GM21825 (cell line): ENCODE measurements at regions not wholly inside any gene's neighbourhood (a gene's known extent, or its start where the extent isn't known, plus 50 kb on each side); places are given as distances from the start of the nearest gene placed in this dataset.

Experiments
- ATAC-seq: cut with Tn5 transposase; IDR thresholded peaks from one replicate; pipeline ENCODE4 v1.9.1; 2021; ENCODE audit warnings: mild to moderate bottlenecking, moderate library complexity; ENCODE audit not compliant: unreplicated experiment

DNA sequence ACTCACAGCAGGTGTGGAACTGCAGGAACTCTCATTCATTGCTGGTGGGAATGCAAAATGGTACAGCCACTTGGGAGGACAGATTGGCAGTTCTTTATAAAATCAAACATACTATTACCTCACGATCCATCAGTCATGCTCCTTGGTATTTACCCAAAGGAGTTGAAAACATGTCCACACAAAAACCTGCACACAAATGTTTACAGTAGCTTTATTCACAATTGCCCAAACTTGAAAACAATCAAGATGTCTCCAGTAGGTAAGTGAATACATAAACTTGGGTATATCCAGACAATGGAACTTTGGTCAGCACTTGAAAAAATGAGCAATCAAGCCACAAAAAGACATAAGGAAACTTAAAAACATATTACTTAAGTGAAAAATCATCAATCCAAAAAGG, 215.5 kb downstream of the IRX1 start:
- ATAC-seq: no peak

DNA sequence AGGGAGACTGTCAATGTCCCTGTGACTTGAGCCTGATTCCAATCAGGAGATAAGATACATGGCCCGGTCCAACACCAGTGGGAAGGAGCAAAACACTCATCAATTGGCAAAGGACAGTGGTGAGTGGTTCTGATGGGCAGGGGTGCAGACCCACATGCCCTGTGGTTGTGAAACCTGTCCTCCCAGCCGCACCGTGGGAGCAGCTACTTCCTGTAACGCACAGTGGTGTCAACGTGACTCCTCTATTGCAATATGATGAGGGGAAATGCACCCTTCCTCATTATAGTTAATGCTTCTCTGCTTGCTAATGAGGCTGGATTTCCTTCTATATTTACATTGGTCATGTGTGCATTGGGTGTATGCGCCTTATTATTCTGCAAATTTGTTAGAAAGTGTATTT, 223.0 kb downstream of the IRX1 start:
- no peak for ATAC-seq

DNA sequence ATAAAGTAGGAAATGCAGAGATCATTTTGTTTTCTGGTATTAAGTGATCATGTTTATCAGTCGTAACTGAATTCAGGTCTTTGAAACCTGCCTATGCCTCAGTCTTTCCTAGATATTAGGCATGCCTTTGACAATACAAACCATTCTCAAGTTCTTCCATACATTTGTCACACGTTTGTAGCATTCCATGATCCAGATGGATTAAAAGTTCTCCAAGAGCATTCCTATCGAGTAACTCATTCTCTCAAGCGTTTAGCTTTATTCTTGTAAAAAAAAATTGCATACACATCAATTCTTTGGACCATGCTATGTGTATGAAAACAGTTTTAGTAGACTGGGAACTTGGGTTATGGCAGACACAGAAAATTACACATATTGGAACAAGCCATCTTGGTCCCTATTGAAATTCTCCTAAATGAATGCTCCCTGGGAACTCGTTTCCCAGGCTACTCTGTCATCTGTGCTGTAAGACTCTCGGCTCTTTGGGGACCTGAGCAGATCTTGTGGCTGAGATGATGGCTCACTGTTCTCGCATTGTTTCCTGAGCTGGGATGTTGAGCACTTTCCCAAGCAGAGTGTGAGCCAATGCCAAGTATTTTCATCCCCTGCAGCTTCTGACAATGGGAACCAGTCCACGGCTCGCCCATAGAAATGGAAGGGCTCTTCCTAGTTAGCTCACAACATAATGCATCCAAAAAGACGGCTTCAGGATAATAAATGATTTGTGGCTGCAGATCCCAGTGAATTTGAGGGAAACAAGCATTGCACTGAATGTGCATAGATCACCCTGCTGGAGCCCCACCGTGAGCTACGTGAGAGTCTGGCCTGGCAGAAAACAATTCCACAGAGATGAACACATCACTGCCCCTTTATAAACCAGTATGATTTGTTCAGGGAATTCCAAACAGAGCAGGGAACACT, 230.2 kb downstream of the IRX1 start:
- ATAC-seq: no peak

DNA sequence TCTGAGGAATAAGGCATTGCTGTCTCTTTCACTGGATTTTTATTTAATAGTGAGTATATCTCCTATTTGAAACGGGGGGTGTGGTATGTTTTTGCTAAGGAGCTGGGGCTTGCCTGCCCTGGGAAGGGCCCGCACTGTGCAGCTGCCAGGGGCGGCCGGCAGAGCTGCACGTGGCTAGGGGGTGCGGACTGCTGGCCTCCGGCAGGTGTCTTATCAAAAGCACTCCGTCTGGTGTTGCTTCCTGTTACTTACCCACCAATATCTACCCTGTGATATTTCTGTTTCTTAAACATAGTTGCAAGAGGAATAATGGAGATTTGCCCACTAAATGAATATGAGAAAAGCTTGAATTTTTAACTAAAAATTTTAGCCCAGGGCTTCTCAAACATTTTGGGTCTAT, 232.0 kb downstream of the IRX1 start:
- no peak for ATAC-seq

DNA sequence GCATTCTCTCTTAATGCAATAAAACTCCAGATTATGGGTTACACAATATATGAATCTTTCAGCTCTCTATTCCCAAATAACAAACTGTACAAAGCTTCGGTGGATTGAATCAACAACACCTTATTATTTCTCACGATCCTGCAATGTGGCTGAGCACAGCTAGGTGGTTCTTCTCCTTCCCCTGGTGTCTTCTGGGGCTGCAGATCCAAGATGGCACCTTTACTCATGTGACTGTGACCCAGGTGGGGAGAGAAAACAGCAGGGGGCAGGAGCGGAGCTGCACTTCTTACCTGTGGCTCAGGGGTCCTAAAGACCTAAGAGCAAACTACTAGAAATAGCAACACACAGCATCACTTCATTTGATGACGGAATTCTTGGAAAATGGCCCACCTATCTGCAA, 233.1 kb downstream of the IRX1 start:
- no peak for ATAC-seq

DNA sequence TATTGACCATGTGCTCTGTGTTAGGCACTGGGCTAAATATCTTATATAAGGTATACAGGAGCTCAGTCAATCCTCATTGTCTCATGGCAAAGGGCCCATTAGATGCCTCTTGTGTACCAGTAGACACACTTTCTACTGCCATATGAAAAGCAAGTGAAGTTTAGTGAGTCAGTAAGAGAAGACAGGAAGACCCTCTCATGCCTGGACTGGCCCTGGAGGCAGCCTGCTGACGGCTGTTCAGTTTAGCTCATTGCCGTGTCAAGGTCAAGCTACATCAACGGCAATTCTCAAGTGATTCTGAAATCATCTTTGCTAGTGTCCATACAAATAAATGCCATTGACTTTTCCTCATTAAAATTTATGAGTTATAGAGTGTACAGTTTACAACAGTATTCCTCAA, 237.9 kb downstream of the IRX1 start:
- ATAC-seq: no peak

DNA sequence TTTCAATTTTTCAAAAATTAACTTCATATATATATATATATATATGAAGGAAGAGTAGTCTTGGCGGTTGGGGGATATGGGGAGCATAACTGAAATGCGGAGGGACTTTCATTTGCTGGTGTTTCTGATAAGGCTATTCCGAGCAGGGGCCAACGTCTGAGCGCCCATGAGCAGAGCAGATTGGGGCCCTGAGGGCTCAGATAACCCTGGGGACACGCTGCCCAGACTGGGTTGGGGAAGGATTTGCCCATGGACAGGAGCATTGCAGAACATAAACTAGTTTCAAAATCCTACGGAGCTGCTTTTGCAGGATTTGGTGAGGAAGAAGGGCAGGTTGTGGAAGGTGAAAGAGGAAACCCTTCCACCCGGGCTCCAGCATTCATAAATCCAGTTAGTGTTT, 240.2 kb downstream of the IRX1 start:
- no peak for ATAC-seq

DNA sequence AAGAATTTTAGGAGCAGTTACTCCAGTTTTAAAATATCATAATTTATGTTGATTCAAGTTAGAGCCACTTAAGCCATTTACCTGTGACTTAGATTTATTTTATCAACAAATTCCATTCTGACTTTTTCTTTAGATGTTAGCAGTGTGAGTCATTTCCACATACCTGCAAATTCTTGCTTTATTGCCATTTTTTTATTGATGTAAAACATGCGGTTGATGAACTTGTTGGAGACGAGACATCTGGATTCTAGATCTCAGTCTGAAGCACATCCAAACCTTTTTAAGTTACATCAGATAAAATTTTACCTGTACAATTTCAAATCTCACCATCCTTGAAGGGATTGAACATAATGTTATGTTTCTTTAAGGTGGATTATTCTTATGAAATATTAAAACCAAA, 240.9 kb downstream of the IRX1 start:
- ATAC-seq: no peak

DNA sequence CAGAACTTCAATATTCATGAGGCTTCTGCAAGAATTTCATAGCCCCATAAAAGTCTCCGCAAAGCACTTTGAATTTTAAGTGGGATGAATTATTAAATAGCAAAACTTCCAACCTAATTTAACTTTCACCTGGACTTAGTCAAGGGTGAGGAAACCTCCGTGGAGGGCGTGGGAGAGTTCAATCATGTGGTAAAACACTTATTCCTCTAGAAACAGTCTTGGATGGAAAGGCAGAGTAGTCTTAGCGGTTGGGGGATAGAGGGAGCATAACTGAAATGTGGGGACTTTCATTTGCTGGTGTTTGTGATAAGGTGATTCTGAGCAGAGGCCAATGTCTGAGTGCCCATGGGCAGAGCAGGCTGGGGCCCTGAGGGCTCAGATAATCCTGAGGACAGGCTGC, 241.9 kb downstream of the IRX1 start:
- ATAC-seq: no peak

DNA sequence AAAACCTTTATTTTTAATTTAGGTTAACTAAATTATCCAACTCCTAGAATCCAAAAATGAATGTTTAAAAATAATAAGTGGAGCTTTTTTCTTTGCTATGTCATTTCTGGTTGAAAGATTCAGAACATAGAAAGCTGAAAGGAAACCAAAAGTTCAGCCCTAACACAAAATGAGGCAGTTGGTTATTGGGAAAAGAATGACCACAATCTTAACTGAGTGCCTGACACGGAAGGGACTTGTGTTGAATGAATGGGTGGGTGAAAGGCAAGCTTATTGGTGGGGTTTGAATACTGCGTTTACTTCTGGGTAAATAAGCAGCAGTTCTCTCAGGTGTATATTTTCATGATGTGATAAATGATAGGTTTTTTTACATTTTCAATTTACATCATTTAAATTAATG, 243.5 kb downstream of the IRX1 start:
- ATAC-seq: no peak

DNA sequence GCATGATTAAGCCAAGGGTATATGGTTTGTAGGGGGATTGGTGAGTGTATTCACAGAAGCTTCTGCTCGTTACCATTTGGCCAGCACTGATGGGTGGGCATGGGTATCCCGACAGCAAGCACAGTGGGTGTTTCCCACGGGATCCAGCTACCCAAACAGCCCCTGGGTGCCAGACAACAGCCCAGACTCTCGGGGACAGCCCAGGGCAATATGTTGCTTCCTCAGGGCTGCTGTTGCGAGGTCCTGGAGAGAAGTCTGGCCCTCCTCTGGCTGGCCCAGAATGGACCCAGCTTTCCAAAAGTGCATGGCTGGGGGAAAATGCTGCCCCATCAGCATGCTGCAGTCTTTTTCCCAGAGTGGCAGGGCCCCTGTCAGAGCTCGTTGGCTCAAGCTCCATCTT, 247.0 kb downstream of the IRX1 start:
- ATAC-seq: no peak

DNA sequence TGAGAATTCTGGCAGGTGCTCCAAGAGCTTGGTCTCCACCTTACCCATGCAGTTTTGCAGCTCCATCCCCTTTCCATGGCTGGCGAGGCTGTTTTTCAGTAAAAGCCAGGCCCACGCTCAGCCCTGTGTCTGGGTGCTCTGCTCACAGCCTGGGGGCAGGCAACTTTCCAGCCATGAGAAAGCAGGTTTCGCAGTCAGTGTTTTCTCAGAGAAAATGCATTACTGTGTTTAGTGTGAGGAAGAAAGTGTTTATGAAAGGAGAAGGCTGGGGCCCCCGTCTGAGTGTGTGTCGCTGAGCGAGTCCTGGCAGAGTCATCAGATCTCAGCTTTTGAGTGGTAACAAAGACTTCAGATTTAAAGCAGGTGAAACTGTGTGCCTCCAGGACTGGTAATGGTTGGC, 248.1 kb downstream of the IRX1 start:
- no peak for ATAC-seq

DNA sequence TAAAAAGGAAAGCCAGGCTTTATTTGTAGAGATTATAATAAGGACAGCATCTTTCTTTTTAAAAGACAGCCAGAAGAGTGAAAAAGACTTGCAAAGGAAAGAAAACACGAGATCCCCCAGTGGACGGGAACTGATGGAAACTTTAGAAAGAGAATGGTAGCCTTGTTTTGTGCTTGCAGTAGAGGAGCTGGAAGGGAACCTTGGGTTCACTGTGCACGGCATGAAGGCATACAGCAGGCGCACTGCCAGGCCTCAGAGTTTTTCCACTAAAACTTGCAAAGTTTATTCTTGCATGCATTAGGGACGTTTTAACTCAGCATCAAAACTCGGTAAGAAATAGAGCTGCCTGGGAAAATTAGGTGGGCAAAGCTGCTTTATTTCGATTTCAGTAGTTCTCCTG, 248.6 kb downstream of the IRX1 start:
- ATAC-seq: no peak

DNA sequence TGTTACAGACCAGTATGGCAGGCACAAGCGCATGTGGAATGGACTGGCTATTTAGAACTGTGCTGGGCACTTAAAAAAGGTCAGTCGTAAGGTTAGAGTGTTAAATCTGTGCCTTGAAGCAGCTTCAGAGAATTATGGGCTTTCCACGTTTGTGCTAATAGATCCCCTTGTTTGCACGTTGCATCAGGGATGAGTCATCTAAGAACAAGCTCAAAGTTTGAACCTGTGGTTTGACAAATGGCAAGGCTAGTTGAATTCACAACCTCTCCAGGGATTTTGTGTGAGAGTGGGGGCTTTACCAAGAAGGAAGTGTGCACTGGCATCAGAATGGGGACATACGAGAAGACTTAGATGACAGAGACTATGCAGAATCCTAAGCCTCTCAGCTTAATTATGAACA, 249.6 kb downstream of the IRX1 start:
- ATAC-seq: no peak

DNA sequence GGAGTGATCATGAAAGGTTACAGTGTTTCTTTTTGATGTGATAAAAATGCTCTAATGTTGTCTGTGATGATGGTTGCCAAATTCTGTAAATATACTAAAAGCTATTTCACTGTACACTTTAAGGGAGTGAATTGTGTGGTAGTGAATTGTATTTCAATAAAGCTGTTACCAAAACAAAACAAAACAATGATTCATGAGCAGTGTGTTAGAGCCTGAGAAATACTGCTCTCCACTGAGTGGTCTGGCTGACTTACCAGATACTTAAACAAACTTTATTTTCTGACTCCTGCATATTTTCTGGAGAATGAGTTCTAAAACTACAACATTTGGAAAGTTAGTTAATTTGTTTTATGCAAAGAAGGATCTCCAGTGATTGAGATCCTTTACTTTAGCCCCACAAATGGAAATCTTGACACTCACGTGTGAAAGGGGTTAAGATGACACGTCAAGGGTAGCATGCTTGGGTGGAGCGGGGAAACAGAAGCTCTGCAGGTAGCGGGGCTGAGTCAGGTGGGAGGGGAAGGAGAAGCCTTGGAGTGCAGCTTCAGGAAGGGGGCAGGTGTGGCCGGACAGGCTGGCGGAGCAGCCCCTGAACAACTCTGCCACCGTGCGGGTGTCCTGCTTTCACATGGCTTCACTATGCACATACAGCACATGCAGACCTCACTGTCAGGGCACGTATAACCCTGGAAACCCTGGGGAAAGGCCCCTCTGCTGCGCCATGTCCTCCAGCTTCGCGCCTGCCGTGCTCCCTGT, 256.7 kb downstream of the IRX1 start:
- no peak for ATAC-seq

DNA sequence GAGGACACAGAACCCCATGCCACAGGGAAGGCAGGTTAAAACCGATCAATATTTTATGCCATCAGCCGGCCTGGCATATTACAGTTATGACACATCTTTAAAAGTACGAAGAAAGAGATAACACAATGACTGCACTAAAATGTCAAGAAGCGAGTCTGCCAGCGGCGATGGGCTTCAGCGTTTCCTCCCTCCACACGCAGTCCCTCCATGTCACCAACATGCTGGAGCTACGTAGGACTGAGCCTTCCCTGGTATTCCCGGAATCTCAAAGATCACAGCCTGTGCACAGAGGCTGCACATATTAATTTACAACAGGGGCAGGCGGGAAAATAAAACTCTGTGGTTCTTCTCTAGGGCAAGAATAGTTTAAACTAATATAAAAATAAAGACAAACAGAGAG, 257.7 kb downstream of the IRX1 start:
- ATAC-seq: no peak

DNA sequence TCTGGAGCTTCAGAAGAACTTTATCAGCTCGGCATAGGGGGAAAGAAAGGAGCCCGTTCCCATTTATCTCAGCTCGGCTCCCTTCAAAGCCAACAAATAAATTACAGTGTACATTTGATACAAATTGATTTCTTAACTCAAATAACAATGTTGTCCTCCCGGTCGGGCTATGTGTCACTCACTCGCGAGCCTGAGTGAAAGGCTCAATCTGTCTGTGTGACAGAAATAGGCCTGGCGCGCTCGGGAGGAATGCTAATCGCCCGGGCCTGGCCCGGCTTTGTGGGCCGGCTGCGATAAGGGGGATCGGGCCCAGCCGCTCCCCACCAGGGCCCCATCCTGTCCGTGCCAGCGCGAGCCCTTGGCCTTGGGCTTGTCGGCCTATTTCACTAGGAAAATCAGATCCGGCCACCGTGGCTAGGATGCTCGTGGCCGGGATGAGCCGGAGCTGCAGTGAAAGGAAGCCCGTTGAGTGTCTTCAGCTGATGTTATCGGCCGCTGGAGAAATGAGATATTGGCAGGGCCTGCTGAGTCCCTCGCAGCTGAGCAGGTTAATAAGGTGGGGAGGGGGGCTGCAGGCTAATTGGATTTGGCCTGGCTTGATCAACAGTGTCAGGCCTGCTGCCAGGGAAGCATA, 258.7 kb downstream of the IRX1 start:
- no peak for ATAC-seq

DNA sequence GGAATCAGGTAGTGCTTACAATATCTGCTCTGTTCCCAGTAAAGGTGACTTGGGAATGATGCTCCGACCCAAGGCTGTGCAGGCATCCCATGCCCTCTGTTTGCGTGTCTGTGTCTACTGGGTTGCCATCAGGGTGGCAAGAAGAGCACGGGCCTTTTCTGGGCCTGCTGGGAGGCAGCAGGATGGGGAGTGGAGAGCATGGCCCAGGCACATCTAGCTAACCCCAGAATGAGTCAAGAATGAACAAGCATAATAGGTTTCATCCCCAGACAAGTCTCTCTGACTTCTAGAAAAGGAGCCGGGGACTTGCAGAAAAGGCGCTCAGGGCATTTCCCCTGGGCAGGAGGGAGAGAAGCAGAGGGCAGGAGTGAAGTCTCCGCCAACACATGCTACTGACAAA, 260.4 kb downstream of the IRX1 start:
- no peak for ATAC-seq

DNA sequence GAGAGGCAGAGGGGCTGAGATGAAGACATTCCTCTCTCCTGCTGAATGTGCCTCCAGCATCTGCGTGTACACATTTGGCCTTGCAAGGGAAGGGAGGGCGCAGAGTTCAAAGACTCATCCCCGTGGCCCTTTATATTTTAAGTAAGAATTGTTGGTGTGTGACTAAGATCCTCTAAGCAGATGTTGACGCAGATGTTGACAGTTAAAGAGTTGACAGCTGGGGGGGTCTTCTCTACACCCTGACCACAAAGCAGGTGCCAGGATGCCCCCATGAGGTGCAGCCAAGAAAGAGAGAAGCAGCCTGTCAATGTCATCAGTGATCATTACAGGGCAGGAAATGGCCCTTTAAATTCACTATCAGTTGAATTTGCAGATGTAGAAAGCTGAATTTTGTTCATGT, 262.9 kb downstream of the IRX1 start:
- ATAC-seq: no peak

DNA sequence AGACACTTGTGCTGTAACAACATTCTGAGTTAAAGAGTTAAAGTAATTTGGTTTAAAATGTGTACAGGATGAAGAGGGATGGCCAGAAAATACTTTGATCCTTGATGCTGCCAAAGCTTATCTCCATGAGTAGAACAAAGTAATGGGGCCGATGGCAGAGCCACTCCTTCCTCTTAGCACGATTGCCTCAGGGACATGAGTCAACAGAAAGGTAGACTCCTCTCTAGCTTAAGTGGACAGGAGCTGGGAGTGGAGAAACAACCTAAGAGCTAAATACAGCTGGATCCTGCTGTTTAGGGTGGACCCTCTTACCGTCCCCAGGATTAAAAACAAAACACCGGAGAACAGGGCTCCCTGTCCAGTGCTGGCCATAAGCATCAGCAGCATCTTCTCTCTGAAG, 267.3 kb downstream of the IRX1 start:
- no peak for ATAC-seq

DNA sequence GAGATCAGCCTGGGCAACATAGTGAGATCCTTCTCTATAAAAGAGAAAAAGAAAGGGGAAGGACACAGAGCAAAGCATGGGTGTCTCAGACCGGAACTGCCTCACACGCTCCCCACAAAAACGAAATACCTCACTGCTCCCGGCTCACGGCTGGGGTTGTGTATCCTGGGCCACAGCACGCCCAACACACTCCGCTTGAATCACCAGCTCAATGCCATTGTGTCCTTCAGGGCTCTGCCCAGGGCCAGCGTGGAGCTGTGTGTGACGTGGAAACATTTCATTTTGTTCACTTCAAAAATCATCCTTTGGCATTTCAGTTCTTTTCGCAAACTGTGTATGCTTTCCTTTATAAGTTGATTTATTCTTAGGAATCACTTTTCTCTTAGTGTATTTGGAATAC, 279.5 kb downstream of the IRX1 start:
- no peak for ATAC-seq

DNA sequence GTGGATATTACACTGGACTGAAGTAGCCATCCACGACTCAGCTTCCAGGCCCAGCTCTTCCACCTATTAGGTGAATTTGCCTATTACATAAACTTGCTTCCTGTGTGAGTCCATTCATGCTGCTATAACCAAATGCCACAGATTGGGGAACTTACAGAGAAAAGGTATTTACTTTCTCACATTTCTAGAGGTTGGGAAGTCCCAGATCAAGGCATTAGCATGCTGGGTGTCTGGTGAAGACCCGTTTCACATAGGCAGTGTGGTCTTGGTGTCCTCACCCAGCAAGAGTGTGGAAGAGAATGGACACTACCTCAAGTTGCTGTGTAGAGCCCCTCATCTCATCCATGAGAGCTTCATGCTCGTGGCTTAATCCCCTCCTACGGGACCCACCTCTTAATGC, 282.6 kb downstream of the IRX1 start:
- no peak for ATAC-seq
